NCI-H187 (cell line): ENCODE measurements at regions not wholly inside any gene's neighbourhood (a gene's known extent, or its start where the extent isn't known, plus 50 kb on each side); places are given as distances from the start of the nearest gene placed in this dataset.

Experiments
- DNase-seq, 2 experiments: peaks; one replicate each; lab custom pipeline; 2025; lab: John Stamatoyannopoulos, UW

GRCh38 chr5:97728920-97729319 is 545.9 kb upstream of the RIOK2 start:
- DNase-seq: no peak

GRCh38 chr5:97729938-97730337 is 546.9 kb upstream of the RIOK2 start:
- no peak for DNase-seq

- no peak for DNase-seq
Observed at GRCh38 chr5:97735209-97735608, 552.2 kb upstream of the RIOK2 start.

- no peak for DNase-seq
Observed at GRCh38 chr5:97737608-97738007, 554.6 kb upstream of the RIOK2 start.

- DNase-seq: no peak
Observed at GRCh38 chr5:97745817-97746216, 562.8 kb upstream of the RIOK2 start.

GRCh38 chr5:97750576-97750975 is 567.5 kb upstream of the RIOK2 start:
- no peak for DNase-seq

GRCh38 chr5:97751540-97751939 is 568.5 kb upstream of the RIOK2 start:
- DNase-seq: no peak

- DNase-seq: no peak
Observed at GRCh38 chr5:97752871-97753270, 569.8 kb upstream of the RIOK2 start.

GRCh38 chr5:97762483-97762882 is 579.4 kb upstream of the RIOK2 start:
- DNase-seq: no peak

GRCh38 chr5:97764700-97765099 is 581.7 kb upstream of the RIOK2 start:
- no peak for DNase-seq

GRCh38 chr5:97778451-97778850 is 595.4 kb upstream of the RIOK2 start:
- DNase-seq: no peak

GRCh38 chr5:97788369-97788768 is 605.3 kb upstream of the RIOK2 start:
- no peak for DNase-seq

GRCh38 chr5:97797994-97798451 is 615.0 kb upstream of the RIOK2 start:
- DNase-seq: no peak

- no peak for DNase-seq
Observed at GRCh38 chr5:97801461-97801860, 618.4 kb upstream of the RIOK2 start.

- DNase-seq: no peak
Observed at GRCh38 chr5:97820138-97820537, 637.1 kb upstream of the RIOK2 start.

GRCh38 chr5:97832645-97833296 is 649.7 kb upstream of the RIOK2 start:
- DNase-seq: no peak

- DNase-seq: no peak
Observed at GRCh38 chr5:97834561-97834960, 651.5 kb upstream of the RIOK2 start.

- no peak for DNase-seq
Observed at GRCh38 chr5:97835112-97835511, 652.1 kb upstream of the RIOK2 start.

GRCh38 chr5:97836816-97837215 is 653.8 kb upstream of the RIOK2 start:
- DNase-seq: no peak

GRCh38 chr5:97838214-97838613 is 655.2 kb upstream of the RIOK2 start:
- no peak for DNase-seq

GRCh38 chr5:97839341-97840086 is 656.5 kb upstream of the RIOK2 start:
- no peak for DNase-seq

GRCh38 chr5:97840643-97841042 is 657.6 kb upstream of the RIOK2 start:
- DNase-seq: no peak

GRCh38 chr5:97842687-97843086 is 659.6 kb upstream of the RIOK2 start:
- no peak for DNase-seq

- no peak for DNase-seq
Observed at GRCh38 chr5:97844797-97845196, 661.8 kb upstream of the RIOK2 start.
